WERI-Rb-1 (cell line): ENCODE measurements at regions not wholly inside any gene's neighbourhood (a gene's known extent, or its start where the extent isn't known, plus 50 kb on each side); places are given as distances from the start of the nearest gene placed in this dataset.

Source experiments
- DNase-seq: peaks from one replicate; pipeline ENCODE4 v3.0.0-alpha.2; 2020
- H3K27ac ChIP-seq: fragments of 250-450 bp; sonication (Bioruptor Pico); 2 replicates; pipeline ENCODE4 v1.5.1; 2020; ENCODE audit warnings: mild to moderate bottlenecking, moderate library complexity
- H3K27me3 ChIP-seq: fragments of 250-450 bp; sonication (Bioruptor Pico); 2 replicates; pipeline ENCODE4 v1.5.1; 2021; ENCODE audit warnings: mild to moderate bottlenecking, low read depth, moderate library complexity; ENCODE audit not compliant: insufficient read depth, severe bottlenecking
- H3K36me3 ChIP-seq: fragments of 250-450 bp; sonication (Bioruptor Pico); 2 replicates; pipeline ENCODE4 v1.5.1; 2020; ENCODE audit warnings: mild to moderate bottlenecking, moderate library complexity
- H3K4me3 ChIP-seq: 2 replicates; pipeline ENCODE4 v1.5.1; 2011; ENCODE audit warnings: low read depth, mild to moderate bottlenecking, control low read depth, low read length
- H3K9me3 ChIP-seq: fragments of 250-450 bp; sonication (Bioruptor Pico); 2 replicates; pipeline ENCODE4 v1.5.1; 2021; ENCODE audit warnings: mild to moderate bottlenecking, moderate library complexity; ENCODE audit not compliant: severe bottlenecking
- TF ChIP-seq, protein P1 (sequence below): IDR thresholded peaks from 2 replicates; pipeline ENCODE4 v1.5.1; 2011; ENCODE audit warnings: low read depth, mild to moderate bottlenecking, control low read depth, inconsistent platforms, low read length

DNA sequence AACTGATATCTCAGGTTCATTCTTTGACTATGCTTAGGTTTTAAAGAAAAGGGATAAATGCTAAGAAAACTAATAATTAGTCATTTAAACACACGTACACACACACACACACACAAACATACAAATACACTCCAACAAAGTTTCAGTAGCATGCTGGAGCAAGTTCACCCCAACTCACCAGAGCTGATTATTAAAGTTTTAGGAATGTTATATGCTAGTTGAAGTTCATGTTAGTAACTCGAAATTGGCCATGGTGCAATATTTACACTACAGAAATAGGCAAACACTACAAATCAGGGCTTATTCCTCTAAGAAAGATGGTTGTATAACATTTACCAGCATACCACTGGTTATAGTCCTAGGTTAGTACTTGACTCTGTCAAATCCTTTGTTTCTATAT, 384.0 kb upstream of the DIPK2B start:
- no peak for DNase-seq
- Histone ChIP-seq H3K27ac (no peak overlapping the region), H3K4me3 (no peak overlapping the region), H3K9me3 (peaks cover 7% of the 10 kb centered on the region), H3K36me3 (no peaks in the 10 kb centered on the region), H3K27me3 (peaks cover 4% of the 10 kb centered on the region)
- TF ChIP-seq, protein P1, sequence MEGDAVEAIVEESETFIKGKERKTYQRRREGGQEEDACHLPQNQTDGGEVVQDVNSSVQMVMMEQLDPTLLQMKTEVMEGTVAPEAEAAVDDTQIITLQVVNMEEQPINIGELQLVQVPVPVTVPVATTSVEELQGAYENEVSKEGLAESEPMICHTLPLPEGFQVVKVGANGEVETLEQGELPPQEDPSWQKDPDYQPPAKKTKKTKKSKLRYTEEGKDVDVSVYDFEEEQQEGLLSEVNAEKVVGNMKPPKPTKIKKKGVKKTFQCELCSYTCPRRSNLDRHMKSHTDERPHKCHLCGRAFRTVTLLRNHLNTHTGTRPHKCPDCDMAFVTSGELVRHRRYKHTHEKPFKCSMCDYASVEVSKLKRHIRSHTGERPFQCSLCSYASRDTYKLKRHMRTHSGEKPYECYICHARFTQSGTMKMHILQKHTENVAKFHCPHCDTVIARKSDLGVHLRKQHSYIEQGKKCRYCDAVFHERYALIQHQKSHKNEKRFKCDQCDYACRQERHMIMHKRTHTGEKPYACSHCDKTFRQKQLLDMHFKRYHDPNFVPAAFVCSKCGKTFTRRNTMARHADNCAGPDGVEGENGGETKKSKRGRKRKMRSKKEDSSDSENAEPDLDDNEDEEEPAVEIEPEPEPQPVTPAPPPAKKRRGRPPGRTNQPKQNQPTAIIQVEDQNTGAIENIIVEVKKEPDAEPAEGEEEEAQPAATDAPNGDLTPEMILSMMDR, result no peak

DNA sequence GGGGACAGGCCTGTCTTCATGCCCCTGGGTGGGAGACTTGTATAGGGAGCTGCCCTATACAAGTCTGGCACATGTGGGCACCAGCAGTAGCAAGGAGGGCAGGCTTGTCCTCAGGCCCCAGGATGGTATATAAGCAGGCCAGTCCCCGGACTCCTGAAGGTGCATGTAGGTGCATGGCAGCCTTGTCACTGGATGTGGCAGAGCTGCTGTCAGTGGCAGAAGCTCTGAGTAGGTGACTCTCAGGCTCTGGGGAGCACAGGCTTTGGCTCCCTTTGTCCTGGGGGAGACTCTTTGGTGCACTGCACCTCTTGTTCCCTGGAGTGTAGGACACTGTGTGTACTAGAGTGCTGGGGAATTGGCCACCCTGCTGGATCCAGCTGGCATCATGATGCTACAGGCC, 376.7 kb upstream of the DIPK2B start:
- no peak overlapping the region for H3K4me3 ChIP-seq
- peaks cover 4% of the 10 kb centered on the region for H3K27me3 ChIP-seq
- no peak overlapping the region for H3K27ac ChIP-seq
- H3K9me3 ChIP-seq, result peaks cover 12% of the 10 kb centered on the region
- TF ChIP-seq, protein P1, result no peak
- no peak for DNase-seq
- H3K36me3 ChIP-seq, result no peaks in the 10 kb centered on the region

DNA sequence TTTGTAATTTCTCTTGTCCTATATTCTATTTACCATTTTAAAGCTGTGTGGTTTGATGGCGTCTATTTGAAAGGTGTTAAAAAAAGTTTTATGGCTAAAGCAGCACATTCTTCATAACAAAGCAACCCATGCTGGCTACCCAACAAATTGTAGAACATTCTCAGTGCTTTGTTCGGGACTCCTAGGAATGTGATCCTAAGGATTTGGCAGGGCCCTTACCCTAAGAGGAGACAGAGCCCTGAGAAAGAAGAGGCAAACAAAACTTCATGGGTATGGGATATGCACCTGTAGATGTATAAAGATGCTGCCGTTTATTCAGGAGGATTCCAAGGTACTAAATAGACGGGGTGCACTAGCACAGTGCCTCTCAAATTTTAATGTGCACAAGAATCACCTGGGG, 370.8 kb upstream of the DIPK2B start:
- no peak for DNase-seq
- TF ChIP-seq, protein P1, result no peak

DNA sequence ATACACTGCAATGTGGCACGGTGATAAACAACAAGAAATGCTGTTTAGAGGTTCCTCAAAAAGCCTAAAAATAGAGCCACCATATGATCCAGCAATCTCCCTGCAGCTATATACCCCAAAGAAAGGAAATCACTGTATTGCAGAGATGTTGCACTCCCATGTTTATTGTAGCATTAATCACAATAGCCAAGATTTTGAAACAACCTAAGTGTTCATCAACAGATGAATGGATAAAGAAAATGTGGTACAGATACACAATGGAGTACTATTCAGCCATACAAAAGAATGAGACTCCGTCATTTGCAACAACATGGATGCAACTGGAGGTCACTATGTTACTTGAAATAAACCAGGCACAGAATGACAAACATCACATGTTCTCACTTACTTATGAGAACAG, 365.8 kb upstream of the DIPK2B start:
- no peak overlapping the region for H3K27ac ChIP-seq
- no peak for DNase-seq
- H3K4me3 ChIP-seq, result no peak overlapping the region
- H3K36me3 ChIP-seq, result no peaks in the 10 kb centered on the region
- H3K9me3 ChIP-seq, result no peaks in the 10 kb centered on the region
- H3K27me3 ChIP-seq, result no peaks in the 10 kb centered on the region
- TF ChIP-seq, protein P1, result no peak

More for the DNA sequence above, 370.8 kb upstream of the DIPK2B start:
- H3K4me3 ChIP-seq, result no peak overlapping the region
- no peak overlapping the region for H3K27ac ChIP-seq
- H3K27me3 ChIP-seq, result peaks cover 4% of the 10 kb centered on the region
- H3K9me3 ChIP-seq, result no peaks in the 10 kb centered on the region
- H3K36me3 ChIP-seq, result no peaks in the 10 kb centered on the region

DNA sequence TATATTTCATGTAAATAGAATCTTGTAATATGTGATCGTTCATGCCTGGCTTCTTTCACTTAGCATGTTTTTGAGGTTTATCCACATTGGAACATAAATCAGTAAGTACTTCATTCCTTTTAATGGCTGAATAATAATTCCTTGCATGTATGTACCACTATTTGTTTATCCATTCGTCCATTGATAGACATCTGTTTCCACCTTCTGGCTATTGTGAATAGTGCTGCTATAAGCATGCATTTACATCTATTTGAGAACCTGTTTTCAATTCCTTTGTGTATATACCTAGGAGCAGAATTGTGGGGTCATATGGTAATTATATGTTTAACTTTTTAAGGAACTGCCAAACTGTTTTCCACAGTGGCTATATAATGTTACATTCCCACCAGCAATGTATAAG, 356.7 kb upstream of the DIPK2B start:
- Histone ChIP-seq H3K27ac (no peak overlapping the region), H3K9me3 (no peaks in the 10 kb centered on the region), H3K27me3 (no peaks in the 10 kb centered on the region), H3K36me3 (no peaks in the 10 kb centered on the region), H3K4me3 (no peak overlapping the region)
- TF ChIP-seq, protein P1, result no peak
- no peak for DNase-seq

DNA sequence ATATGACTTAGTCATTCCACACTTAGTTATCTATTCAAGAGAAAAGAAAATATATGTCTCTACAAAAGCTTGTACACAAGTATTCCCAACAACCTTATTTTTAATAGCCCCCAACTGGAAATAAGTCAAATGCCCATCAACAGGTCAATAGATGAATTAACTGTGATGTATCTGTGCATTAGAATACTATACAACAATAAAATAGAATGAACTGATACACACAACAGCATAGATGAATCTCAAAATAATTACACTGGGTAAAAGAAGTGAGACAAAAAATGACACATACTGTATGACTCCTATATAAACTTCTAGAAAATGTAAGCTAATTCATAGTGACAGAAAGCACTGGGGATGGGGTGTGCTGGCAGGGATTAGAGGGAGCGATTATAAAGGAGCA, 354.1 kb upstream of the DIPK2B start:
- TF ChIP-seq, protein P1, result no peak
- no peak overlapping the region for H3K4me3 ChIP-seq
- no peaks in the 10 kb centered on the region for H3K36me3 ChIP-seq
- H3K9me3 ChIP-seq, result no peaks in the 10 kb centered on the region
- no peak overlapping the region for H3K27ac ChIP-seq
- H3K27me3 ChIP-seq, result no peaks in the 10 kb centered on the region
- DNase-seq, result no peak
